Mesenchymal stem cell (in vitro differentiated cells and primary cell): ENCODE measurements at regions not wholly inside any gene's neighbourhood (a gene's known extent, or its start where the extent isn't known, plus 50 kb on each side); places are given as distances from the start of the nearest gene placed in this dataset.

ENCODE experiments used
- DNase-seq: peaks from one replicate; pipeline ENCODE4 v3.0.0-alpha.2; 2013
- H2AFZ ChIP-seq: one replicate; pipeline ENCODE4 v1.6.1; 2013; ENCODE audit warnings: low read depth, mild to moderate bottlenecking, control low read depth, inconsistent platforms, low read length, moderate library complexity
- H2AK5ac ChIP-seq: 2 replicates; pipeline ENCODE4 v1.6.1; 2013; ENCODE audit warnings: low read length, moderate library complexity, mild to moderate bottlenecking, inconsistent platforms; ENCODE audit not compliant: severe bottlenecking
- H2BK120ac ChIP-seq: one replicate; pipeline ENCODE4 v1.6.1; 2013; ENCODE audit warnings: low read depth, mild to moderate bottlenecking, inconsistent platforms, low read length, moderate library complexity
- H2BK12ac ChIP-seq, 2 experiments: one replicate each; pipeline ENCODE4 v1.6.1; 2013; ENCODE audit warnings: inconsistent platforms in 2 of 2, low read length in 2 of 2, mild to moderate bottlenecking in 2 of 2, moderate library complexity in 2 of 2, control low read depth in 1 of 2
- H2BK15ac ChIP-seq: one replicate; pipeline ENCODE4 v1.6.1; 2013; ENCODE audit warnings: mild to moderate bottlenecking, low read depth, inconsistent platforms; ENCODE audit not compliant: poor library complexity, severe bottlenecking
- H2BK5ac ChIP-seq: 2 replicates; pipeline ENCODE4 v1.6.1; 2013; ENCODE audit warnings: low read depth, mild to moderate bottlenecking, low read length, control low read depth, inconsistent platforms; ENCODE audit not compliant: poor library complexity, severe bottlenecking
- H3K14ac ChIP-seq, 2 experiments: one replicate each; pipeline ENCODE4 v1.6.1; 2013; ENCODE audit warnings: inconsistent platforms in 2 of 2, low read length in 2 of 2, control low read depth in 1 of 2, mild to moderate bottlenecking in 1 of 2, moderate library complexity in 1 of 2
- H3K18ac ChIP-seq, 2 experiments: one replicate each; pipeline ENCODE4 v1.6.1; 2013; ENCODE audit warnings: inconsistent platforms in 2 of 2, low read length in 2 of 2, control low read depth in 1 of 2, low read depth in 1 of 2, mild to moderate bottlenecking in 1 of 2
- H3K23ac ChIP-seq, 2 experiments: one replicate each; pipeline ENCODE4 v1.6.1; 2013; ENCODE audit warnings: inconsistent platforms in 2 of 2, low read length in 2 of 2, mild to moderate bottlenecking in 2 of 2, moderate library complexity in 2 of 2, control low read depth in 1 of 2
- H3K27ac ChIP-seq: 2 replicates; pipeline ENCODE4 v1.5.1; 2013; ENCODE audit warnings: mild to moderate bottlenecking, moderate library complexity, low read length, control low read depth, inconsistent platforms; ENCODE audit not compliant: poor library complexity, severe bottlenecking
- H3K27me3 ChIP-seq, 2 experiments: 2 replicates each; pipeline versions ENCODE4 v1.6.1 to v1.7.0; 2013; ENCODE audit warnings: low read length in 2 of 2, mild to moderate bottlenecking in 2 of 2, moderate library complexity in 2 of 2, control low read depth in 1 of 2, inconsistent platforms in 1 of 2; ENCODE audit not compliant: control insufficient read depth in 1 of 2, insufficient read depth in 1 of 2
- H3K36me3 ChIP-seq, 2 experiments: 2 replicates each; pipeline versions ENCODE4 v1.6.1 to v1.7.0; 2013; ENCODE audit warnings: low read length in 2 of 2, control low read depth in 1 of 2, inconsistent platforms in 1 of 2, low read depth in 1 of 2, mild to moderate bottlenecking in 1 of 2; ENCODE audit not compliant: insufficient read depth in 2 of 2, control insufficient read depth in 1 of 2
- H3K4ac ChIP-seq, 2 experiments: one replicate each; pipeline ENCODE4 v1.6.1; 2013; ENCODE audit warnings: inconsistent platforms in 2 of 2, low read length in 2 of 2, mild to moderate bottlenecking in 2 of 2, moderate library complexity in 2 of 2, control low read depth in 1 of 2, low read depth in 1 of 2
- H3K4me1 ChIP-seq: 2 replicates; pipeline ENCODE4 v1.6.1; 2013; ENCODE audit warnings: low read depth, low read length, control low read depth; ENCODE audit not compliant: control insufficient read depth, insufficient read depth
- H3K4me2 ChIP-seq: 2 replicates; pipeline ENCODE4 v1.6.1; 2013; ENCODE audit warnings: low read length, mild to moderate bottlenecking, inconsistent platforms; ENCODE audit not compliant: poor library complexity, severe bottlenecking
- H3K4me3 ChIP-seq, 2 experiments: 2 replicates each; pipeline versions ENCODE4 v1.5.1 to v1.7.0; 2013; ENCODE audit warnings: low read length in 2 of 2, mild to moderate bottlenecking in 2 of 2, control low read depth in 1 of 2, low read depth in 1 of 2; ENCODE audit not compliant: insufficient read depth in 1 of 2
- H3K79me1 ChIP-seq: replicated peaks from 2 replicates; pipeline ENCODE4 v1.6.1; 2013; ENCODE audit warnings: mild to moderate bottlenecking, control low read depth, low read length, inconsistent platforms; ENCODE audit not compliant: poor library complexity, severe bottlenecking
- H3K9ac ChIP-seq: 2 replicates; pipeline ENCODE4 v1.7.0; 2013; ENCODE audit warnings: mild to moderate bottlenecking, low read length, moderate library complexity
- H3K9me3 ChIP-seq: 2 replicates; pipeline ENCODE4 v1.7.0; 2013; ENCODE audit warnings: mild to moderate bottlenecking, low read length; ENCODE audit not compliant: control insufficient read depth
- H4K8ac ChIP-seq: one replicate; pipeline ENCODE4 v1.6.1; 2013; ENCODE audit warnings: inconsistent platforms, mild to moderate bottlenecking, low read length, moderate library complexity
- H4K91ac ChIP-seq: one replicate; pipeline ENCODE4 v1.6.1; 2013; ENCODE audit warnings: mild to moderate bottlenecking, low read length, inconsistent platforms
- WGBS: methylation state at CpG from one replicate; pipeline ENCODE4 v1.1.7; 2013; ENCODE audit warnings: mixed read lengths; 5-methylcytosine and 5-hydroxymethylcytosine counted together

- Histone ChIP-seq H3K27ac (no peak overlapping the region), H3K9me3 (peaks cover 12% of the 10 kb centered on the region), H4K8ac (no peak overlapping the region), H2BK5ac (no peak overlapping the region), H3K4me1 (no peaks in the 10 kb centered on the region), H2AFZ (no peak overlapping the region), H3K4me3 (no peak overlapping the region), H3K36me3 (no peaks in the 10 kb centered on the region), H2AK5ac (no peak overlapping the region), H3K4me2 (no peak overlapping the region), H2BK12ac (no peak overlapping the region), H4K91ac (no peak overlapping the region), H2BK120ac (no peak overlapping the region), H3K79me1 (no peaks in the 10 kb centered on the region), H3K9ac (no peak overlapping the region), H3K14ac (no peak overlapping the region), H3K18ac (no peak overlapping the region), H3K23ac (no peak overlapping the region), H3K4ac (no peak overlapping the region), H2BK15ac (no peak overlapping the region), H3K27me3 (no peaks in the 10 kb centered on the region)
- WGBS: 30% methylated on average over 1 of the region's 2 CpGs
- no peak for DNase-seq
Observed at GRCh38 chr12:16828891-16829290, 222.9 kb upstream of the LMO3 start.

- no peak for DNase-seq
- 88% methylated on average over 2 of the region's 4 CpGs for WGBS
Observed at GRCh38 chr12:16807731-16808130, 201.8 kb upstream of the LMO3 start.

GRCh38 chr12:16796168-16796567 is 190.2 kb upstream of the LMO3 start:
- Histone ChIP-seq H2AFZ (no peak overlapping the region), H2BK12ac (no peak overlapping the region), H3K4me3 (no peak overlapping the region), H4K91ac (no peak overlapping the region), H2BK15ac (no peak overlapping the region), H2BK120ac (no peak overlapping the region), H3K9ac (no peak overlapping the region), H4K8ac (no peak overlapping the region), H3K14ac (no peak overlapping the region), H2BK5ac (no peak overlapping the region), H3K18ac (no peak overlapping the region), H3K27ac (no peak overlapping the region), H3K4me2 (no peak overlapping the region), H3K27me3 (no peaks in the 10 kb centered on the region), H3K36me3 (no peaks in the 10 kb centered on the region), H3K23ac (no peak overlapping the region), H3K9me3 (no peaks in the 10 kb centered on the region), H3K4me1 (no peaks in the 10 kb centered on the region), H3K79me1 (no peaks in the 10 kb centered on the region), H3K4ac (no peak overlapping the region), H2AK5ac (no peak overlapping the region)
- 13% methylated on average over 1 of the region's 1 CpG for WGBS
- DNase-seq: no peak

More at GRCh38 chr12:16807731-16808130, 201.8 kb upstream of the LMO3 start:
- H3K23ac ChIP-seq: no peak overlapping the region
- no peak overlapping the region for H3K4me3 ChIP-seq
- H3K4ac ChIP-seq: no peak overlapping the region
- no peaks in the 10 kb centered on the region for H3K27me3 ChIP-seq
- no peak overlapping the region for H3K18ac ChIP-seq
- no peak overlapping the region for H4K91ac ChIP-seq
- no peaks in the 10 kb centered on the region for H3K36me3 ChIP-seq
- no peak overlapping the region for H2AFZ ChIP-seq
- H2BK15ac ChIP-seq: no peak overlapping the region
- no peaks in the 10 kb centered on the region for H3K79me1 ChIP-seq
- H3K4me2 ChIP-seq: no peak overlapping the region
- H3K9ac ChIP-seq: no peak overlapping the region
- no peaks in the 10 kb centered on the region for H3K4me1 ChIP-seq
- H3K27ac ChIP-seq: no peak overlapping the region
- H2BK5ac ChIP-seq: no peak overlapping the region
- H4K8ac ChIP-seq: no peak overlapping the region
- H2BK120ac ChIP-seq: no peak overlapping the region
- peaks cover 3% of the 10 kb centered on the region for H3K9me3 ChIP-seq
- no peak overlapping the region for H2BK12ac ChIP-seq
- no peak overlapping the region for H2AK5ac ChIP-seq
- no peak overlapping the region for H3K14ac ChIP-seq

GRCh38 chr12:16789204-16789790 is 183.3 kb upstream of the LMO3 start:
- Histone ChIP-seq H2BK5ac (no peak overlapping the region), H3K9ac (no peak overlapping the region), H2BK120ac (no peak overlapping the region), H2AFZ (no peak overlapping the region), H3K4ac (no peak overlapping the region), H3K14ac (no peak overlapping the region), H3K27ac (no peak overlapping the region), H3K79me1 (no peaks in the 10 kb centered on the region), H3K36me3 (no peaks in the 10 kb centered on the region), H3K4me3 (no peak overlapping the region), H3K18ac (no peak overlapping the region), H2BK12ac (no peak overlapping the region), H3K27me3 (no peaks in the 10 kb centered on the region), H3K9me3 (no peaks in the 10 kb centered on the region), H4K8ac (no peak overlapping the region), H2BK15ac (no peak overlapping the region), H3K4me2 (no peak overlapping the region), H3K23ac (no peak overlapping the region), H2AK5ac (no peak overlapping the region), H3K4me1 (no peaks in the 10 kb centered on the region), H4K91ac (no peak overlapping the region)
- WGBS: 71% methylated on average over 6 of the region's 8 CpGs
- no peak for DNase-seq
